ENCODE measurements at regions not wholly inside any gene's neighbourhood (a gene's known extent, or its start where the extent isn't known, plus 50 kb on each side); places are given as distances from the start of the nearest gene placed in this dataset.

GRCh38 chr5:74510476-74511075 is 130.0 kb downstream of the ENC1 start:
- H3K4me3 ChIP-seq (ENCODE audit: low read length), result no peak overlapping the region
- no peaks in the 10 kb centered on the region for H3K4me1 ChIP-seq (ENCODE audit: insufficient read depth, low read length)
- H3K27me3 ChIP-seq (ENCODE audit: low read length), result no peaks in the 10 kb centered on the region
- no peaks in the 10 kb centered on the region for H3F3A ChIP-seq (ENCODE audit: low read length, unreplicated experiment)
- BruUV-seq (replicated peaks), result no TSS peak
- no peak overlapping the region for H3K4me2 ChIP-seq (ENCODE audit: low read length)
- H3K9ac ChIP-seq (ENCODE audit: low read length), result no peak overlapping the region
- H3K36me3 ChIP-seq (ENCODE audit: low read depth, low read length), result no peaks in the 10 kb centered on the region
- no peaks in the 10 kb centered on the region for H4K20me1 ChIP-seq (ENCODE audit: low read length)
- no peaks in the 10 kb centered on the region for H3K9me2 ChIP-seq (replicated peaks; ENCODE audit: low read length)
- intact Hi-C loops (cut with micrococcal nuclease), result no loop called here
- no peak overlapping the region for H2AFZ ChIP-seq (ENCODE audit: low read length)
- CTCF ChIA-PET, result no interaction called here
- ATAC-seq, result no peak
- no peak for TF ChIP-seq EZH2 (IDR thresholded peaks at IDR 0.05; ENCODE audit: low read length, unreplicated experiment)
- TF ChIP-seq EZH2phosphoT487 (IDR thresholded peaks at IDR 0.05; ENCODE audit: borderline replicate concordance, low read length), result no peak
- no peak for TF ChIP-seq CTCF (conservative IDR thresholded peaks at IDR 0.05; ENCODE audit: low read depth, low read length)
- POLR2A ChIA-PET (ENCODE audit: unreplicated experiment), result no interaction called here
- DNase-seq, result no peak
- H3K27ac ChIP-seq (ENCODE audit: low read length), result no peak overlapping the region
- no peaks in the 10 kb centered on the region for H3K79me2 ChIP-seq (ENCODE audit: low read length)
- H3K9me3 ChIP-seq (ENCODE audit: low read length), result no peaks in the 10 kb centered on the region

- Histone ChIP-seq H3K27ac (ENCODE audit: low read length) (no peak overlapping the region), H2AFZ (ENCODE audit: low read length) (no peak overlapping the region), H3K9me3 (ENCODE audit: low read length) (no peaks in the 10 kb centered on the region), H3K4me1 (ENCODE audit: insufficient read depth, low read length) (no peaks in the 10 kb centered on the region), H3K4me2 (ENCODE audit: low read length) (no peak overlapping the region), H3K9ac (ENCODE audit: low read length) (no peak overlapping the region), H3K9me2 (replicated peaks; ENCODE audit: low read length) (no peaks in the 10 kb centered on the region), H4K20me1 (ENCODE audit: low read length) (no peaks in the 10 kb centered on the region), H3K36me3 (ENCODE audit: low read depth, low read length) (no peaks in the 10 kb centered on the region), H3K4me3 (ENCODE audit: low read length) (no peak overlapping the region), H3F3A (ENCODE audit: low read length, unreplicated experiment) (no peaks in the 10 kb centered on the region), H3K27me3 (ENCODE audit: low read length) (no peaks in the 10 kb centered on the region), H3K79me2 (ENCODE audit: low read length) (no peaks in the 10 kb centered on the region)
- POLR2A ChIA-PET (ENCODE audit: unreplicated experiment), result no interaction called here
- no TSS peak for BruUV-seq (replicated peaks)
- CTCF ChIA-PET, result no interaction called here
- TF ChIP-seq EZH2 (IDR thresholded peaks at IDR 0.05; ENCODE audit: low read length, unreplicated experiment), result no peak
- TF ChIP-seq CTCF (conservative IDR thresholded peaks at IDR 0.05; ENCODE audit: low read depth, low read length), result no peak
- TF ChIP-seq EZH2phosphoT487 (IDR thresholded peaks at IDR 0.05; ENCODE audit: borderline replicate concordance, low read length), result no peak
- intact Hi-C loops (cut with micrococcal nuclease), result no loop called here
- DNase-seq (no peak), ATAC-seq (no peak)
These were observed 133.0 kb downstream of the ENC1 start for GRCh38 chr5:74507370-74508005.

- Histone ChIP-seq H3K4me3 (ENCODE audit: low read length) (no peak overlapping the region), H3K27me3 (ENCODE audit: low read length) (no peaks in the 10 kb centered on the region), H3K4me1 (ENCODE audit: insufficient read depth, low read length) (no peaks in the 10 kb centered on the region), H3K9me3 (ENCODE audit: low read length) (no peaks in the 10 kb centered on the region), H3K79me2 (ENCODE audit: low read length) (no peaks in the 10 kb centered on the region), H3K36me3 (ENCODE audit: low read depth, low read length) (no peaks in the 10 kb centered on the region), H4K20me1 (ENCODE audit: low read length) (no peaks in the 10 kb centered on the region), H2AFZ (ENCODE audit: low read length) (no peak overlapping the region), H3K9ac (ENCODE audit: low read length) (no peak overlapping the region), H3K27ac (ENCODE audit: low read length) (no peak overlapping the region), H3F3A (ENCODE audit: low read length, unreplicated experiment) (no peaks in the 10 kb centered on the region), H3K4me2 (ENCODE audit: low read length) (no peak overlapping the region), H3K9me2 (replicated peaks; ENCODE audit: low read length) (no peaks in the 10 kb centered on the region)
- BruUV-seq (replicated peaks), result no TSS peak
- intact Hi-C loops (cut with micrococcal nuclease), result no loop called here
- DNase-seq (no peak), ATAC-seq (no peak)
- ChIA-PET POLR2A (ENCODE audit: unreplicated experiment) (no interaction called here), CTCF (no interaction called here)
- no peak for TF ChIP-seq EZH2phosphoT487 (IDR thresholded peaks at IDR 0.05; ENCODE audit: borderline replicate concordance, low read length)
- no peak for TF ChIP-seq EZH2 (IDR thresholded peaks at IDR 0.05; ENCODE audit: low read length, unreplicated experiment)
- no peak for TF ChIP-seq CTCF (conservative IDR thresholded peaks at IDR 0.05; ENCODE audit: low read depth, low read length)
These were observed 134.4 kb downstream of the ENC1 start for GRCh38 chr5:74506119-74506518.
